Astrocyte of the spinal cord (primary cell): ENCODE measurements at regions not wholly inside any gene's neighbourhood (a gene's known extent, or its start where the extent isn't known, plus 50 kb on each side); places are given as distances from the start of the nearest gene placed in this dataset.

Experiments
- DNase-seq: peaks from one replicate; pipeline ENCODE4 v3.0.0; 2011; ENCODE audit warnings: low read depth, low spot score
- H3K4me3 ChIP-seq: 2 replicates; pipeline ENCODE4 v1.5.1; 2011; ENCODE audit warnings: low read depth, mild to moderate bottlenecking, low read length, moderate library complexity
- CTCF ChIP-seq: IDR thresholded peaks from 2 replicates; pipeline ENCODE4 v1.5.1; 2012; ENCODE audit warnings: low read depth, mild to moderate bottlenecking, low read length, inconsistent platforms
- in situ Hi-C: cut with HindIII; loops from 2 replicates; pipeline ENCODE4 v1.10.0; 2017; ENCODE audit warnings: low sequenced_read_pairs

- no peak overlapping the region for H3K4me3 ChIP-seq
- no peak for TF ChIP-seq CTCF
- in situ Hi-C loops = no loop called here
- DNase-seq = peak; percentile 20
These were observed 239.8 kb downstream of the COG6 start for GRCh38 chr13:39895254-39895653.

- TF ChIP-seq CTCF = no peak
- H3K4me3 ChIP-seq = no peak overlapping the region
- in situ Hi-C loops = no loop called here
- peak; percentile 73 for DNase-seq
These were observed 242.2 kb downstream of the COG6 start for GRCh38 chr13:39897636-39898035.

GRCh38 chr13:39900106-39900750 lies 244.8 kb downstream of the COG6 start:
- no peak overlapping the region for H3K4me3 ChIP-seq
- in situ Hi-C loops = no loop called here
- DNase-seq = peak; percentile 59
- TF ChIP-seq CTCF = no peak

GRCh38 chr13:39904959-39905358 lies 249.5 kb downstream of the COG6 start:
- TF ChIP-seq CTCF = no peak
- in situ Hi-C loops = no loop called here
- no peak for DNase-seq
- no peak overlapping the region for H3K4me3 ChIP-seq

GRCh38 chr13:39909634-39910033 lies 254.2 kb downstream of the COG6 start:
- no peak for DNase-seq
- TF ChIP-seq CTCF = no peak
- in situ Hi-C loops = no loop called here
- H3K4me3 ChIP-seq = no peak overlapping the region

GRCh38 chr13:39910041-39910440 lies 254.6 kb downstream of the COG6 start:
- DNase-seq = no peak
- H3K4me3 ChIP-seq = no peak overlapping the region
- in situ Hi-C loops = no loop called here
- TF ChIP-seq CTCF = no peak

GRCh38 chr13:39910833-39911232 lies 255.4 kb downstream of the COG6 start:
- peak; percentile 14 for DNase-seq
- in situ Hi-C loops = no loop called here

More at GRCh38 chr13:39910833-39911232, 255.4 kb downstream of the COG6 start:
- no peak overlapping the region for H3K4me3 ChIP-seq
- no peak for TF ChIP-seq CTCF
